ENCODE measurements at regions not wholly inside any gene's neighbourhood (a gene's known extent, or its start where the extent isn't known, plus 50 kb on each side); places are given as distances from the start of the nearest gene placed in this dataset.
"Not testable (repeated sequence)": the region's sequence is repeated elsewhere in the genome, so short reads cannot be mapped to it uniquely, and the experiment has no call there.

- Histone ChIP-seq H3K27ac (ENCODE audit: low read length) (no peak overlapping the region), H3K4me3 (ENCODE audit: low read depth in 2 of 2, low read length in 2 of 2) (no peak overlapping the region), H3K9me3 (ENCODE audit: control insufficient read depth, insufficient read depth, low read depth, low read length) (no peaks in the 10 kb centered on the region), H3K36me3 (ENCODE audit: control insufficient read depth, insufficient read depth, low read length) (no peaks in the 10 kb centered on the region), H3K27me3 (ENCODE audit: control insufficient read depth, insufficient read depth, low read length) (no peaks in the 10 kb centered on the region), H3K4me1 (ENCODE audit: control insufficient read depth, insufficient read depth, low read length) (no peaks in the 10 kb centered on the region)
- intact Hi-C loops (cut with micrococcal nuclease; ENCODE audit: unreplicated experiment) (no loop called here), in situ Hi-C loops (cut with HindIII; ENCODE audit: low pct_unique_long_range_greater_than_20kb, low sequenced_read_pairs) (no loop called here)
- ATAC-seq (no peak), DNase-seq (ENCODE audit: low read depth, low spot score) (no peak)
- TF ChIP-seq POLR2AphosphoS5 (IDR thresholded peaks at IDR 0.05; ENCODE audit: low read depth, low read length) (no peak), TCF7L2 (IDR thresholded peaks at IDR 0.05; ENCODE audit: low read depth, low read length) (no peak), SIN3A (IDR thresholded peaks at IDR 0.05; ENCODE audit: borderline replicate concordance, insufficient read depth, low read depth, low read length) (no peak)
- TF ChIP-seq, protein P1, sequence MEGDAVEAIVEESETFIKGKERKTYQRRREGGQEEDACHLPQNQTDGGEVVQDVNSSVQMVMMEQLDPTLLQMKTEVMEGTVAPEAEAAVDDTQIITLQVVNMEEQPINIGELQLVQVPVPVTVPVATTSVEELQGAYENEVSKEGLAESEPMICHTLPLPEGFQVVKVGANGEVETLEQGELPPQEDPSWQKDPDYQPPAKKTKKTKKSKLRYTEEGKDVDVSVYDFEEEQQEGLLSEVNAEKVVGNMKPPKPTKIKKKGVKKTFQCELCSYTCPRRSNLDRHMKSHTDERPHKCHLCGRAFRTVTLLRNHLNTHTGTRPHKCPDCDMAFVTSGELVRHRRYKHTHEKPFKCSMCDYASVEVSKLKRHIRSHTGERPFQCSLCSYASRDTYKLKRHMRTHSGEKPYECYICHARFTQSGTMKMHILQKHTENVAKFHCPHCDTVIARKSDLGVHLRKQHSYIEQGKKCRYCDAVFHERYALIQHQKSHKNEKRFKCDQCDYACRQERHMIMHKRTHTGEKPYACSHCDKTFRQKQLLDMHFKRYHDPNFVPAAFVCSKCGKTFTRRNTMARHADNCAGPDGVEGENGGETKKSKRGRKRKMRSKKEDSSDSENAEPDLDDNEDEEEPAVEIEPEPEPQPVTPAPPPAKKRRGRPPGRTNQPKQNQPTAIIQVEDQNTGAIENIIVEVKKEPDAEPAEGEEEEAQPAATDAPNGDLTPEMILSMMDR (IDR thresholded peaks at IDR 0.05): no peak
- TF ChIP-seq, protein P2, sequence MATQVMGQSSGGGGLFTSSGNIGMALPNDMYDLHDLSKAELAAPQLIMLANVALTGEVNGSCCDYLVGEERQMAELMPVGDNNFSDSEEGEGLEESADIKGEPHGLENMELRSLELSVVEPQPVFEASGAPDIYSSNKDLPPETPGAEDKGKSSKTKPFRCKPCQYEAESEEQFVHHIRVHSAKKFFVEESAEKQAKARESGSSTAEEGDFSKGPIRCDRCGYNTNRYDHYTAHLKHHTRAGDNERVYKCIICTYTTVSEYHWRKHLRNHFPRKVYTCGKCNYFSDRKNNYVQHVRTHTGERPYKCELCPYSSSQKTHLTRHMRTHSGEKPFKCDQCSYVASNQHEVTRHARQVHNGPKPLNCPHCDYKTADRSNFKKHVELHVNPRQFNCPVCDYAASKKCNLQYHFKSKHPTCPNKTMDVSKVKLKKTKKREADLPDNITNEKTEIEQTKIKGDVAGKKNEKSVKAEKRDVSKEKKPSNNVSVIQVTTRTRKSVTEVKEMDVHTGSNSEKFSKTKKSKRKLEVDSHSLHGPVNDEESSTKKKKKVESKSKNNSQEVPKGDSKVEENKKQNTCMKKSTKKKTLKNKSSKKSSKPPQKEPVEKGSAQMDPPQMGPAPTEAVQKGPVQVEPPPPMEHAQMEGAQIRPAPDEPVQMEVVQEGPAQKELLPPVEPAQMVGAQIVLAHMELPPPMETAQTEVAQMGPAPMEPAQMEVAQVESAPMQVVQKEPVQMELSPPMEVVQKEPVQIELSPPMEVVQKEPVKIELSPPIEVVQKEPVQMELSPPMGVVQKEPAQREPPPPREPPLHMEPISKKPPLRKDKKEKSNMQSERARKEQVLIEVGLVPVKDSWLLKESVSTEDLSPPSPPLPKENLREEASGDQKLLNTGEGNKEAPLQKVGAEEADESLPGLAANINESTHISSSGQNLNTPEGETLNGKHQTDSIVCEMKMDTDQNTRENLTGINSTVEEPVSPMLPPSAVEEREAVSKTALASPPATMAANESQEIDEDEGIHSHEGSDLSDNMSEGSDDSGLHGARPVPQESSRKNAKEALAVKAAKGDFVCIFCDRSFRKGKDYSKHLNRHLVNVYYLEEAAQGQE (IDR thresholded peaks at IDR 0.05; ENCODE audit: insufficient read depth in 1 of 2, low read depth in 2 of 2, low read length in 1 of 2): no peak
- no TSS peak for BruUV-seq (replicated peaks)
- ChIA-PET CTCF (no interaction called here), POLR2A (no interaction called here)
Observed at GRCh38 chr14:83085136-83085535, 1551.5 kb upstream of the SEL1L start.

GRCh38 chr14:83085725-83086124, 1552.1 kb upstream of the SEL1L start:
- Histone ChIP-seq H3K27ac (ENCODE audit: low read length) (no peak overlapping the region), H3K9me3 (ENCODE audit: control insufficient read depth, insufficient read depth, low read depth, low read length) (no peaks in the 10 kb centered on the region), H3K4me1 (ENCODE audit: control insufficient read depth, insufficient read depth, low read length) (no peaks in the 10 kb centered on the region), H3K36me3 (ENCODE audit: control insufficient read depth, insufficient read depth, low read length) (no peaks in the 10 kb centered on the region), H3K4me3 (ENCODE audit: low read depth in 2 of 2, low read length in 2 of 2) (no peak overlapping the region), H3K27me3 (ENCODE audit: control insufficient read depth, insufficient read depth, low read length) (no peaks in the 10 kb centered on the region)
- in situ Hi-C loops (cut with HindIII; ENCODE audit: low pct_unique_long_range_greater_than_20kb, low sequenced_read_pairs): no loop called here
- POLR2A ChIA-PET: no interaction called here
- DNase-seq (ENCODE audit: low read depth, low spot score): no peak
- CTCF ChIA-PET: no interaction called here
- intact Hi-C loops (cut with micrococcal nuclease; ENCODE audit: unreplicated experiment): no loop called here
- no peak for ATAC-seq
- no peak for TF ChIP-seq SIN3A (IDR thresholded peaks at IDR 0.05; ENCODE audit: borderline replicate concordance, insufficient read depth, low read depth, low read length)
- TF ChIP-seq POLR2AphosphoS5 (IDR thresholded peaks at IDR 0.05; ENCODE audit: low read depth, low read length): no peak
- TF ChIP-seq, protein P2 (IDR thresholded peaks at IDR 0.05; ENCODE audit: insufficient read depth in 1 of 2, low read depth in 2 of 2, low read length in 1 of 2): no peak
- TF ChIP-seq, protein P1 (IDR thresholded peaks at IDR 0.05): no peak
- TF ChIP-seq TCF7L2 (IDR thresholded peaks at IDR 0.05; ENCODE audit: low read depth, low read length): no peak
- BruUV-seq (replicated peaks): no TSS peak

DNA sequence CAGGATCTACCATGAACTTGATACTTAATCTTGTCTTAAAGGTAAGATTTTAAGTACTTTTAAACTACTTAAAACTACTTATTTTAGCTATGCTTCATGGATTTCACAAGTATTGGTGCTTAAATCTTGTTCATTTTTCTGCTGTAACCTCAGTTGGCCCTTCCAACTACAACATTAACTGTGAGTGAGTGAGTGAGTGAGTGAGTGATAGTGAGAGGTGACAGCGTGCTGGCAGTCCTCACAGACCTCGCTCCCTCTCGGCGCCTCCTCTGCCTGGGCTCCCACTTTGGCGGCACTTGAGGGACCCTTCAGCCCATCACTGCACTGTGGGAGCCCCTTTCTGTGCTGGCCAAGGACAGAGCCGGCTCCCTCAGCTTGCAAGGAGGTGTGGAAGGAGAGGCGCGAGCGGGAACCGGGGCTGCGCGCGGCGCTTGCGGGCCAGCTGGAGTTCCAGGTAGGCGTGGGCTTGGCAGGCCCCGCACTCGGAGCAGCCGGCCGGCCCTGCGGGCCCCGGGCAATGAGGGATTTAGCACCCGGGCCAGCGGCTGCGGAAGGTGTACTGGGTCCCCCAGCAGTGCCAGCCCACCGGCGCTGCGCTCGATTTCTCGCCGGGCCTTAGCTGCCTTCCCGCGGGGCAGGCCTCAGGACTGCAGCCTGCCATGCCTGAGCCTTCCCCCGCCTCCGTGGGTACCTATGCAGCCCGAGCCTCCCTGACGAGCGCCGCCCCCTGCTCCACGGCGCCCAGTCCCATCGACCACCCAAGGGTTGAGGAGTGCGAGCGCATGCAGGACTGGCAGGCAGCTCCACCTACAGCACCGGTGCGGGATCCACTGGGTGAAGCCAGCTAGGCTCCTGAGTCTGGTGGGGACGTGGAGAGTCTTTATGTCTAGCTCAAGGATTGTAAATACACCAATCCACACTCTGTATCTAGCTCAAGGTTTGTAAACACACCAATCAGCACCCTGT, 1558.6 kb upstream of the SEL1L start:
- H3K36me3 ChIP-seq (ENCODE audit: control insufficient read depth, insufficient read depth, low read length); POLR2A ChIA-PET; DNase-seq (ENCODE audit: low read depth, low spot score); CTCF ChIA-PET; H3K4me1 ChIP-seq (ENCODE audit: control insufficient read depth, insufficient read depth, low read length); H3K27me3 ChIP-seq (ENCODE audit: control insufficient read depth, insufficient read depth, low read length); H3K27ac ChIP-seq (ENCODE audit: low read length); ATAC-seq; H3K4me3 ChIP-seq (ENCODE audit: low read depth in 2 of 2, low read length in 2 of 2); intact Hi-C loops (cut with micrococcal nuclease; ENCODE audit: unreplicated experiment); BruUV-seq (replicated peaks); in situ Hi-C loops (cut with HindIII; ENCODE audit: low pct_unique_long_range_greater_than_20kb, low sequenced_read_pairs); H3K9me3 ChIP-seq (ENCODE audit: control insufficient read depth, insufficient read depth, low read depth, low read length): not testable (repeated sequence)
